HEK293T (cell line): ENCODE measurements at regions not wholly inside any gene's neighbourhood (a gene's known extent, or its start where the extent isn't known, plus 50 kb on each side); places are given as distances from the start of the nearest gene placed in this dataset.

Source experiments
- BHLHE40 ChIP-seq: fragments of 450-650 bp; IDR thresholded peaks from 2 replicates; pipeline ENCODE4 v1.6.1; 2016; ENCODE audit warnings: mild to moderate bottlenecking, moderate library complexity, borderline replicate concordance
- ELF4 ChIP-seq: fragments of 450-650 bp; IDR thresholded peaks from 2 replicates; pipeline ENCODE4 v1.6.1; 2017; ENCODE audit warnings: antibody characterized with exemption
- FOXA1 ChIP-seq: fragments of 450-650 bp; IDR thresholded peaks from 2 replicates; pipeline ENCODE4 v1.6.1; 2016; ENCODE audit warnings: mild to moderate bottlenecking
- FOXK2 ChIP-seq: fragments of 450-650 bp; IDR thresholded peaks from 2 replicates; pipeline ENCODE4 v1.6.1; 2016; ENCODE audit warnings: mild to moderate bottlenecking
- L3MBTL2 ChIP-seq: fragments of 450-650 bp; conservative IDR thresholded peaks from 2 replicates; pipeline ENCODE4 v1.6.1; 2016; ENCODE audit warnings: mild to moderate bottlenecking
- NFRKB ChIP-seq: fragments of 450-650 bp; IDR thresholded peaks from 2 replicates; pipeline ENCODE4 v1.6.1; 2016; ENCODE audit warnings: mild to moderate bottlenecking, moderate library complexity
- SP1 ChIP-seq: fragments of 450-650 bp; IDR thresholded peaks from 2 replicates; pipeline ENCODE4 v1.6.1; 2017
- SUZ12 ChIP-seq: fragments of 450-650 bp; IDR thresholded peaks from 2 replicates; pipeline ENCODE4 v1.6.1; 2016; ENCODE audit warnings: mild to moderate bottlenecking
- TARDBP ChIP-seq: fragments of 450-650 bp; IDR thresholded peaks from 2 replicates; pipeline ENCODE4 v1.6.1; 2016
- ZNF384 ChIP-seq: fragments of 450-650 bp; IDR thresholded peaks from 2 replicates; pipeline ENCODE4 v1.6.1; 2016

DNA sequence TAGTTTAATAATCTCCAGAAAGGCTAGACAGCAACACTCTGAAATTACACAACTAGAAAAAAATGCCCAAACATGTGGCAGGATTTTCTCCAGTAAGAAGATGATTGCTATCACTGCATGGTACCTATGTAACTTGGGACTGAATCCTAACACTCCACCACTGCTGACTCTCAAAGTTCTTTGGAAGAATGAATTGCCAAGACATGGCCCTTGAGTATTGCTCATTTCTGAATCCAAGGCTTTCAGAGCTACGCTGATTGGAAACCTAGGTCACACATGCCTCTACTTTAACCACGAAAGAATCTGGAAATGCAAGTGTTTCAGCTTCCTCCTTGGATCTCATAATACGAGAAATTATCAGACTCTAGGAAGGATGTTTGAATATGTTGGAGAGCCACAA, 167.5 kb upstream of the CELF2 start:
- TF ChIP-seq SP1 (no peak), TARDBP (no peak), FOXK2 (no peak), BHLHE40 (no peak), ZNF384 (no peak), FOXA1 (no peak), NFRKB (no peak), SUZ12 (no peak), ELF4 (no peak), L3MBTL2 (no peak)
